ENCODE measurements at regions not wholly inside any gene's neighbourhood (a gene's known extent, or its start where the extent isn't known, plus 50 kb on each side); places are given as distances from the start of the nearest gene placed in this dataset.

DNA sequence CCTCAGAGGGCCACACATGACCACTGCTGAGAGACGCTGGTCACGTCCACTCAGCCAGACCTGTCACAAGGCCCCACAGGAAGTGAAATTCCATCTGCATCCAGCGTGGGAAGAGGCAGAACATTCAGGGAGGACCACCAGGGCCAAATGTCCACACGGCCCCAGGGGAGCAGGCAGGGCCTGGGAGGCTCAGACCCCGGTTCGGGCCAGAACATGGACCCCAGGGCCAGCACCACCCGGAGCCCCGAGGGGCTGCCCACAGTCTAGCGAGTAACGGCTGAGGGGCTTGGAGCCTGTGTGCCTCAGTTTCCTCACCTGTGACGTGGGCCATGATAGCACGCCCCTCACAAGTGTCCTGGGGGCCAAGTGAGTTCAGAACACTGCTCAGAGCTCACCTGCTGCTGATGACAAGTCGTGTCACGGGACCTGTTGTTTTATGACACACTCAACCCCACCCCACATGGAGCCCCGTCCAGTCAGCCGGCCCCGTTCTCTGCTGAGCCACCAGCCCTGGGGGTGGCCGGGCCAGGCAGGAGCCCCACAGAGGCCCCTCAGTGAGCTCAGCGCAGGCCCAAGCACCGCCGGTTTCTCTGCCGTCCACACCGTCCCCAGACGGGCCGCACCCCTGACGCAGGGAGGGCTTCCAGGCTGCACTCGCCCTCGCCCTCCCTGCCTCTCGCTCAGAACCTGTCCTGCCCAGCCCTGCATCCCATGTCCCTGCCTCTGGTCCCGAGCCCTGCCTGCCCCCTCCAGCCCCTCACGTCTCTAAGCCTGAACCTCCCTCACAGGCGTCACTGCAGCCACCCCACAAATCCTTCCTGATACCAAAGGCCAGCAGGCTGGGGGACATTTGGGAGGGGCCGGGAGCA is 79.5 kb upstream of the GALNT9 start:
- TF ChIP-seq, protein P1, sequence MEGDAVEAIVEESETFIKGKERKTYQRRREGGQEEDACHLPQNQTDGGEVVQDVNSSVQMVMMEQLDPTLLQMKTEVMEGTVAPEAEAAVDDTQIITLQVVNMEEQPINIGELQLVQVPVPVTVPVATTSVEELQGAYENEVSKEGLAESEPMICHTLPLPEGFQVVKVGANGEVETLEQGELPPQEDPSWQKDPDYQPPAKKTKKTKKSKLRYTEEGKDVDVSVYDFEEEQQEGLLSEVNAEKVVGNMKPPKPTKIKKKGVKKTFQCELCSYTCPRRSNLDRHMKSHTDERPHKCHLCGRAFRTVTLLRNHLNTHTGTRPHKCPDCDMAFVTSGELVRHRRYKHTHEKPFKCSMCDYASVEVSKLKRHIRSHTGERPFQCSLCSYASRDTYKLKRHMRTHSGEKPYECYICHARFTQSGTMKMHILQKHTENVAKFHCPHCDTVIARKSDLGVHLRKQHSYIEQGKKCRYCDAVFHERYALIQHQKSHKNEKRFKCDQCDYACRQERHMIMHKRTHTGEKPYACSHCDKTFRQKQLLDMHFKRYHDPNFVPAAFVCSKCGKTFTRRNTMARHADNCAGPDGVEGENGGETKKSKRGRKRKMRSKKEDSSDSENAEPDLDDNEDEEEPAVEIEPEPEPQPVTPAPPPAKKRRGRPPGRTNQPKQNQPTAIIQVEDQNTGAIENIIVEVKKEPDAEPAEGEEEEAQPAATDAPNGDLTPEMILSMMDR (conservative IDR thresholded peaks at IDR 0.05; ENCODE audit: low read depth, low read length) = no peak
- TF ChIP-seq EZH2 (IDR thresholded peaks at IDR 0.05; ENCODE audit: borderline replicate concordance, low read depth, low read length, poor library complexity, severe bottlenecking) = no peak
